ENCODE measurements at regions not wholly inside any gene's neighbourhood (a gene's known extent, or its start where the extent isn't known, plus 50 kb on each side); places are given as distances from the start of the nearest gene placed in this dataset.
A peak's percentile ranks its signal among the peaks of the same experiment; 100 is the strongest.

- no peak for TF ChIP-seq CTCF (conservative IDR thresholded peaks at IDR 0.05; ENCODE audit: low read depth, low read length)
- DNase-seq (ENCODE audit: low read depth), result no peak
- no peak overlapping the region for H3K4me3 ChIP-seq (ENCODE audit: low read depth, low read length)
Observed at GRCh38 chr4:32216502-32216901, 1496.3 kb downstream of the PCDH7 start.

- H3K4me3 ChIP-seq (ENCODE audit: low read depth, low read length), result no peak overlapping the region
- TF ChIP-seq CTCF (conservative IDR thresholded peaks at IDR 0.05; ENCODE audit: low read depth, low read length), result no peak
- no peak for DNase-seq (ENCODE audit: low read depth)
Observed at GRCh38 chr4:32219306-32220075, 1499.3 kb downstream of the PCDH7 start.

- peak; percentile 9 for DNase-seq (ENCODE audit: low read depth)
- no peak for TF ChIP-seq CTCF (conservative IDR thresholded peaks at IDR 0.05; ENCODE audit: low read depth, low read length)
- H3K4me3 ChIP-seq (ENCODE audit: low read depth, low read length), result no peak overlapping the region
Observed at GRCh38 chr4:32226204-32226603, 1506.0 kb downstream of the PCDH7 start.

- TF ChIP-seq CTCF (conservative IDR thresholded peaks at IDR 0.05; ENCODE audit: low read depth, low read length), result no peak
- no peak for DNase-seq (ENCODE audit: low read depth)
- no peak overlapping the region for H3K4me3 ChIP-seq (ENCODE audit: low read depth, low read length)
Observed at GRCh38 chr4:32226733-32227132, 1506.6 kb downstream of the PCDH7 start.

GRCh38 chr4:32243926-32244325, 1523.8 kb downstream of the PCDH7 start:
- H3K4me3 ChIP-seq (ENCODE audit: low read depth, low read length), result no peak overlapping the region
- no peak for DNase-seq (ENCODE audit: low read depth)
- TF ChIP-seq CTCF (conservative IDR thresholded peaks at IDR 0.05; ENCODE audit: low read depth, low read length), result no peak

- DNase-seq (ENCODE audit: low read depth), result no peak
- H3K4me3 ChIP-seq (ENCODE audit: low read depth, low read length), result no peak overlapping the region
- TF ChIP-seq CTCF (conservative IDR thresholded peaks at IDR 0.05; ENCODE audit: low read depth, low read length), result no peak
Observed at GRCh38 chr4:32249040-32249439, 1528.9 kb downstream of the PCDH7 start.

GRCh38 chr4:32251126-32251525, 1531.0 kb downstream of the PCDH7 start:
- H3K4me3 ChIP-seq (ENCODE audit: low read depth, low read length), result no peak overlapping the region
- no peak for TF ChIP-seq CTCF (conservative IDR thresholded peaks at IDR 0.05; ENCODE audit: low read depth, low read length)
- no peak for DNase-seq (ENCODE audit: low read depth)
